DOHH2 (cell line): ENCODE measurements at regions not wholly inside any gene's neighbourhood (a gene's known extent, or its start where the extent isn't known, plus 50 kb on each side); places are given as distances from the start of the nearest gene placed in this dataset.

Experiments
- H3F3A ChIP-seq: fragments of 200-600 bp; sonication (generic), shearing (Covaris generic); 2 replicates; pipeline ENCODE4 v1.6.0; 2016; ENCODE audit warnings: antibody characterized with exemption, mild to moderate bottlenecking; ENCODE audit not compliant: control insufficient read depth, insufficient read depth
- H3K27ac ChIP-seq: fragments of 200-600 bp; sonication (generic); 2 replicates; pipeline ENCODE4 v1.5.1; 2014; ENCODE audit warnings: low read depth, mild to moderate bottlenecking, low read length, moderate library complexity
- H3K27me3 ChIP-seq: fragments of 200-600 bp; sonication (generic); 2 replicates; pipeline ENCODE4 v1.6.1; 2014; ENCODE audit warnings: mild to moderate bottlenecking, low read length, mixed read lengths; ENCODE audit not compliant: control insufficient read depth
- H3K36me3 ChIP-seq: fragments of 200-600 bp; sonication (generic); 2 replicates; pipeline ENCODE4 v1.6.1; 2014; ENCODE audit warnings: mild to moderate bottlenecking, low read length, moderate library complexity, mixed read lengths; ENCODE audit not compliant: control insufficient read depth
- H3K4me1 ChIP-seq: fragments of 200-600 bp; sonication (generic); 2 replicates; pipeline ENCODE4 v1.6.1; 2014; ENCODE audit warnings: mild to moderate bottlenecking, low read length, mixed read lengths; ENCODE audit not compliant: control insufficient read depth
- H3K4me2 ChIP-seq: fragments of 200-600 bp; sonication (generic); 2 replicates; pipeline ENCODE4 v1.6.0; 2014; ENCODE audit warnings: mild to moderate bottlenecking, low read length, moderate library complexity
- H3K4me3 ChIP-seq: fragments of 200-600 bp; sonication (generic); 2 replicates; pipeline ENCODE4 v1.5.1; 2014; ENCODE audit warnings: mild to moderate bottlenecking, low read length, mixed read lengths
- H3K79me2 ChIP-seq: fragments of 200-600 bp; sonication (generic); 2 replicates; pipeline ENCODE4 v1.6.1; 2014; ENCODE audit warnings: mild to moderate bottlenecking, low read length, mixed read lengths; ENCODE audit not compliant: control insufficient read depth
- H3K9me2 ChIP-seq: fragments of 200-600 bp; sonication (generic); replicated peaks from 2 replicates; pipeline ENCODE4 v1.6.1; 2014; ENCODE audit warnings: mild to moderate bottlenecking, low read length, mixed read lengths; ENCODE audit not compliant: control insufficient read depth
- H3K9me3 ChIP-seq: fragments of 200-600 bp; sonication (generic); 2 replicates; pipeline ENCODE4 v1.6.1; 2014; ENCODE audit warnings: antibody characterized with exemption, low read length, mixed read lengths; ENCODE audit not compliant: control insufficient read depth, insufficient read depth
- H4K20me1 ChIP-seq: fragments of 200-600 bp; sonication (generic); 2 replicates; pipeline ENCODE4 v1.6.0; 2014; ENCODE audit warnings: low read depth, mild to moderate bottlenecking, antibody characterized with exemption, low read length, moderate library complexity; ENCODE audit not compliant: control insufficient read depth, insufficient read depth
- EZH2phosphoT487 ChIP-seq: fragments of 200-600 bp; sonication (generic); IDR thresholded peaks from 2 replicates; pipeline ENCODE4 v1.6.1; 2017; ENCODE audit warnings: borderline replicate concordance, mild to moderate bottlenecking, antibody characterized with exemption, low read length, moderate library complexity, mixed read lengths
- TF ChIP-seq, protein P1 (sequence below): fragments of 200-600 bp; sonication (generic); IDR thresholded peaks from one replicate; pipeline ENCODE4 v1.5.1; 2014; ENCODE audit warnings: antibody characterized with exemption, mild to moderate bottlenecking, low read depth, low read length; ENCODE audit not compliant: poor library complexity, severe bottlenecking

DNA sequence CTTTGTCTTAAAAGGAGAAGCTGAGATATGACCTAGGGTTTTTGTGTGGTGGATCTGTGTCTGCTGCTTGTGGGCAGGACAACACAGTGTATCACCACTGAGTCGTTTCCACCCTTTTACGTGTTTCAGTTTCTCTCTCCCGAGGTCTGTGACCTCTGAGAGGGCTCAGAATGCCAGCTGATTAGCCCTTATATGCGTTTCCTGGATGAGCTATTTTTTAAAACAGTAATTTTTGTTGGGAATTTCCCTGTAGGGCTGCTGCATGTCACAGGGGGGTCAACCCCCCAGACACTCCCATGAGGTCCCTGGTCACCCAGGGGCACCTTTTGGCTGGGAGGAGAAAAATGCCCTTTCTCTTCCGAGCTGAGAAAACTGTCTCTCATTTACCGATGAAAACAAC, 170.4 kb upstream of the CASK start:
- H3K27me3 ChIP-seq, result no peaks in the 10 kb centered on the region

GRCh38 chrX:42090395-42090794, 167.0 kb upstream of the CASK start:
- TF ChIP-seq, protein P1, sequence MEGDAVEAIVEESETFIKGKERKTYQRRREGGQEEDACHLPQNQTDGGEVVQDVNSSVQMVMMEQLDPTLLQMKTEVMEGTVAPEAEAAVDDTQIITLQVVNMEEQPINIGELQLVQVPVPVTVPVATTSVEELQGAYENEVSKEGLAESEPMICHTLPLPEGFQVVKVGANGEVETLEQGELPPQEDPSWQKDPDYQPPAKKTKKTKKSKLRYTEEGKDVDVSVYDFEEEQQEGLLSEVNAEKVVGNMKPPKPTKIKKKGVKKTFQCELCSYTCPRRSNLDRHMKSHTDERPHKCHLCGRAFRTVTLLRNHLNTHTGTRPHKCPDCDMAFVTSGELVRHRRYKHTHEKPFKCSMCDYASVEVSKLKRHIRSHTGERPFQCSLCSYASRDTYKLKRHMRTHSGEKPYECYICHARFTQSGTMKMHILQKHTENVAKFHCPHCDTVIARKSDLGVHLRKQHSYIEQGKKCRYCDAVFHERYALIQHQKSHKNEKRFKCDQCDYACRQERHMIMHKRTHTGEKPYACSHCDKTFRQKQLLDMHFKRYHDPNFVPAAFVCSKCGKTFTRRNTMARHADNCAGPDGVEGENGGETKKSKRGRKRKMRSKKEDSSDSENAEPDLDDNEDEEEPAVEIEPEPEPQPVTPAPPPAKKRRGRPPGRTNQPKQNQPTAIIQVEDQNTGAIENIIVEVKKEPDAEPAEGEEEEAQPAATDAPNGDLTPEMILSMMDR, result no peak
- TF ChIP-seq EZH2phosphoT487, result no peak
- H3K36me3 ChIP-seq, result no peaks in the 10 kb centered on the region
- H3K79me2 ChIP-seq, result no peaks in the 10 kb centered on the region
- no peaks in the 10 kb centered on the region for H3K27me3 ChIP-seq
- no peaks in the 10 kb centered on the region for H4K20me1 ChIP-seq
- no peak overlapping the region for H3K4me2 ChIP-seq
- H3K9me3 ChIP-seq, result no peaks in the 10 kb centered on the region
- no peak overlapping the region for H3K27ac ChIP-seq
- no peak overlapping the region for H3K4me3 ChIP-seq
- H3K4me1 ChIP-seq, result peaks cover 4% of the 10 kb centered on the region
- no peaks in the 10 kb centered on the region for H3K9me2 ChIP-seq
- H3F3A ChIP-seq, result no peaks in the 10 kb centered on the region

More for the DNA sequence above, 170.4 kb upstream of the CASK start:
- Histone ChIP-seq H4K20me1 (no peaks in the 10 kb centered on the region), H3K36me3 (no peaks in the 10 kb centered on the region), H3K4me3 (0 out of 2 replicates have a peak overlapping the region, but pooled peaks have one; percentile 20), H3K79me2 (no peaks in the 10 kb centered on the region), H3K9me2 (no peaks in the 10 kb centered on the region), H3K27ac (no peak overlapping the region), H3K9me3 (no peaks in the 10 kb centered on the region), H3K4me1 (peaks cover 4% of the 10 kb centered on the region), H3K4me2 (peak overlapping the region; percentile 26; the same call in 1 of the 2 replicates), H3F3A (no peaks in the 10 kb centered on the region)
- TF ChIP-seq EZH2phosphoT487, result no peak
- TF ChIP-seq, protein P1, result no peak

- no peak overlapping the region for H3K4me3 ChIP-seq
- H3K4me2 ChIP-seq, result no peak overlapping the region
- no peak for TF ChIP-seq EZH2phosphoT487
- TF ChIP-seq, protein P1, result no peak
Observed at GRCh38 chrX:42089031-42089430, 165.7 kb upstream of the CASK start.

More at GRCh38 chrX:42089031-42089430, 165.7 kb upstream of the CASK start:
- Histone ChIP-seq H3K27ac (no peak overlapping the region), H3K9me2 (no peaks in the 10 kb centered on the region), H3K79me2 (no peaks in the 10 kb centered on the region), H3K27me3 (no peaks in the 10 kb centered on the region), H4K20me1 (no peaks in the 10 kb centered on the region), H3F3A (no peaks in the 10 kb centered on the region), H3K9me3 (no peaks in the 10 kb centered on the region), H3K36me3 (no peaks in the 10 kb centered on the region), H3K4me1 (peaks cover 4% of the 10 kb centered on the region)
